GM21737 (cell line): ENCODE measurements at regions not wholly inside any gene's neighbourhood (a gene's known extent, or its start where the extent isn't known, plus 50 kb on each side); places are given as distances from the start of the nearest gene placed in this dataset.
"Not testable (repeated sequence)": the region's sequence is repeated elsewhere in the genome, so short reads cannot be mapped to it uniquely, and the experiment has no call there.

Experiments
- ATAC-seq: cut with Tn5 transposase; IDR thresholded peaks from one replicate; pipeline ENCODE4 v1.9.1; 2021; ENCODE audit warnings: mild to moderate bottlenecking, moderate library complexity; ENCODE audit not compliant: unreplicated experiment

GRCh38 chr20:50453533-50454244 lies 56.5 kb upstream of the PTPN1 start:
- ATAC-seq = no peak

- ATAC-seq = not testable (repeated sequence)
Observed at GRCh38 chr20:50455245-50455644, 54.9 kb upstream of the PTPN1 start.

DNA sequence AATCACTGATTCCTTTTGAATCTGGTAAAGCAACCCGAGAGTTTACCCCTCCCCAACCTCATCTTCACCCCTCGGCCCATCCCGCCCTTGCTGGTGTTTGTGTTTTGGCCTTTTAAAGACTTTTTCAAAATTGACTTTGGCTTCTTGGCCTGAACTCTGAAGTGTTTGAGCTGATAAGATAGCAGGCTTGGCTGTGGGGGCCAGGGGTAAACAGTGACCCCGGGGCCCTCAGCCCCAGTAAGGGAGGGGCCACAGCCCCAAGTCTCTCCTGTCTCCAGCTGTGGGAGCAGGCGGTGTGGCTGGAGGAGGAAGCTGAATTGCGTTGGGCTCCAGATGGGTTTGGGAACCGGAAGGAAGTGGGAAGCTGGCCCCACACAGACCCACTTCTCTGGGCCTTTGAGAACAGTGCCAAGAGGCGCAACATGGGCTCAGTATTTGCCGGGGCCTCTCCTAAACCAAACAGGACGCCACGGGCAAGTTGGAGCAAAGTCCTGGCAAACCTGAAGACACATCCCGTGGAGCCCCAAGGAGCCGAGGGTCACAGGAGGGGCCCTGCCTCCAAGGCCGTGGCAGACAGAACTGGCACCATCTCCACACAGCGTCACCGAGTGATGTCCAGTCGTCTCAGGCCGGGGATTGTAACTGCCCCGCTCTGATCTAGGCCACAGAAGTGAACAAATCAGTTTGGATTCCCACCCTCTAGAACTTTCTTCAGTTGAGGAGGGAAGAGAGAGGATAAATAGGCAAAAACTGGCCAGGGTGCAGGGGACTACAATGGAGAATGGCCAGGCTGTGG lies 54.3 kb upstream of the PTPN1 start:
- ATAC-seq = no peak

GRCh38 chr20:50456452-50457324 lies 53.5 kb upstream of the PTPN1 start:
- ATAC-seq = no peak

DNA sequence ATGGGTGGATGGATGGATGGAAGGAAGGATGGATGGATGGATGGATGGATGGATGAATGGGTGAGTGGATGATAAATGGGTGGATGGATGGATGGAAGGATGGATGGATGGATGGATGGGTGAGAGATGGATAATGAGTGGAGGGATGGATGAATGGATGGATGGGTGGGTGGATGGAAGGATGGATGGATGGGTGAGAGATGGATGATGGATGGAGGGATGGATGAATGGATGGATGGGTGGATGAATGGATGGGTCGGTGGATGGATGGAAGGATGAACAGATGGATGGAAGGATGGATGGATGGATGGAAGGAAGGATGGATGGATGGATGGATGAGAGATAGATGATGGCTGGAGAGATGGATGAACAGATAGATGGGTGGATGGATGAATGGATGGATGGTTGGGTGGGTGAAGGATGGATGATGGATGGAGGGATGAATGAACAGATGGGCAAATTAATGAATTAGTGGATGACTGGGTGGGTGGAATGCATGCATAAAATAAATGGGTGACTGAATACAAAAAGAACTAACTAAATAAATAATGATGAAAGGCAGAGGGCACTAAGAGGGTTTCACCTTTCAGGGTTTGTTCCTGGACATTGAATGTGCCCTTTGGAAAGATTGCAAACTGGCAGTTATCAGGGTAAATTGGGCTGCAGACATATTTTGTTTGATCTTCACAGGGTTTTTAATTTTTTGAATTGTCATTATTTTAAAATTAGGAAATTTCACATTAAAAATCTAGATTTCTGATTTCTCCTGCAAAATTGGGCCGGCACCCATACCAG lies 50.9 kb upstream of the PTPN1 start:
- no peak for ATAC-seq

GRCh38 chr20:50460115-50460607 lies 50.0 kb upstream of the PTPN1 start:
- ATAC-seq = no peak
